ENCODE measurements at regions not wholly inside any gene's neighbourhood (a gene's known extent, or its start where the extent isn't known, plus 50 kb on each side); places are given as distances from the start of the nearest gene placed in this dataset.

- H3K4me1 ChIP-seq (ENCODE audit: control insufficient read depth in 1 of 2, insufficient read depth in 2 of 2, low read depth in 1 of 2, low read length in 1 of 2): no peaks in the 10 kb centered on the region
- H3K27ac ChIP-seq (ENCODE audit: low read depth in 2 of 2, low read length in 1 of 2): no peak overlapping the region
- no peak overlapping the region for H3K9ac ChIP-seq
- POLR2A ChIA-PET: no interaction called here
- H3K9me2 ChIP-seq: no peaks in the 10 kb centered on the region
- no peaks in the 10 kb centered on the region for H3F3A ChIP-seq (replicated peaks; ENCODE audit: insufficient read depth)
- no peak overlapping the region for H2AFZ ChIP-seq (ENCODE audit: low read depth)
- no peak overlapping the region for H3K4me3 ChIP-seq (ENCODE audit: low read depth in 2 of 2, low read length in 1 of 2)
- 89% methylated on average over 1 of the region's 1 CpG for WGBS (ENCODE audit: low lambda C conversion rate)
- no peak for DNase-seq
- TF ChIP-seq RAD21 (IDR thresholded peaks at IDR 0.05; ENCODE audit: low read length) (no peak), RCOR1 (IDR thresholded peaks at IDR 0.05; ENCODE audit: low read length) (no peak), POLR2AphosphoS5 (IDR thresholded peaks at IDR 0.05; ENCODE audit: low read depth, low read length) (no peak), USF2 (IDR thresholded peaks at IDR 0.05; ENCODE audit: borderline replicate concordance, low read depth, low read length) (no peak), EP300 (IDR thresholded peaks at IDR 0.05; ENCODE audit: borderline replicate concordance in 1 of 2, low read depth in 1 of 2, low read length in 1 of 2) (no peak), TCF12 (IDR thresholded peaks at IDR 0.05) (no peak)
- H3K9me3 ChIP-seq: no peaks in the 10 kb centered on the region
- no peaks in the 10 kb centered on the region; the same call in 1 of the 2 replicates for H3K79me2 ChIP-seq (ENCODE audit: insufficient read depth)
- H4K20me1 ChIP-seq (ENCODE audit: insufficient read depth): no peaks in the 10 kb centered on the region
- H3K27me3 ChIP-seq (ENCODE audit: insufficient read depth): no peaks in the 10 kb centered on the region
- H3K4me2 ChIP-seq: no peak overlapping the region
- CTCF ChIA-PET: no interaction called here
- peaks cover 0 to 10% of the 10 kb centered on the region in 2 experiments for H3K36me3 ChIP-seq (replicated peaks in 1 of 2; ENCODE audit: control insufficient read depth in 1 of 2, insufficient read depth in 2 of 2, low read length in 1 of 2)
These were observed 100.2 kb downstream of the BCL2L11 start for GRCh38 chr2:111220962-111221361.

- TF ChIP-seq REST (IDR thresholded peaks at IDR 0.05; ENCODE audit: low read depth, low read length): no peak
- TF ChIP-seq USF2 (IDR thresholded peaks at IDR 0.05; ENCODE audit: borderline replicate concordance, low read depth, low read length): no peak
- no peak for TF ChIP-seq MAX (IDR thresholded peaks at IDR 0.05; ENCODE audit: low read depth)
- TF ChIP-seq POLR2AphosphoS5 (IDR thresholded peaks at IDR 0.05; ENCODE audit: low read depth, low read length): no peak
- no peak for TF ChIP-seq IRF3 (IDR thresholded peaks at IDR 0.05; ENCODE audit: low read depth, low read length)
- TF ChIP-seq MXI1 (IDR thresholded peaks at IDR 0.05; ENCODE audit: low read depth, low read length): no peak
- TF ChIP-seq GATA2 (CRISPR knock-in tag; IDR thresholded peaks at IDR 0.05): no peak
- no peak for TF ChIP-seq USF1 (IDR thresholded peaks at IDR 0.05; ENCODE audit: borderline replicate concordance, low read depth)
- TF ChIP-seq TCF12 (IDR thresholded peaks at IDR 0.05): no peak
- TF ChIP-seq TAF1 (IDR thresholded peaks at IDR 0.05; ENCODE audit: borderline replicate concordance, low read depth, low read length): no peak
- TF ChIP-seq SIN3A (IDR thresholded peaks at IDR 0.05; ENCODE audit: borderline replicate concordance, low read depth, low read length): no peak
- no peak for TF ChIP-seq YY1 (IDR thresholded peaks at IDR 0.05; ENCODE audit: low read depth)
- no peak for TF ChIP-seq ELF1 (IDR thresholded peaks at IDR 0.05)
- TF ChIP-seq FOSL2 (IDR thresholded peaks at IDR 0.05; ENCODE audit: borderline replicate concordance, low read depth): no peak
- TF ChIP-seq GABPA (IDR thresholded peaks at IDR 0.05; ENCODE audit: low read depth): no peak
- no peak for TF ChIP-seq TEAD4 (IDR thresholded peaks at IDR 0.05; ENCODE audit: borderline replicate concordance, insufficient read depth)
- ChIA-PET POLR2A (no interaction called here), CTCF (no interaction called here)
- no peak overlapping the region for H3K27ac ChIP-seq (ENCODE audit: low read depth in 2 of 2, low read length in 1 of 2)
- no peak for DNase-seq
- no peak overlapping the region for H2AFZ ChIP-seq (ENCODE audit: low read depth)
- no peak overlapping the region for H3K4me3 ChIP-seq (ENCODE audit: low read depth in 2 of 2, low read length in 1 of 2)
- H3K9me3 ChIP-seq: no peaks in the 10 kb centered on the region
- no peak overlapping the region for H3K4me2 ChIP-seq
- peaks cover 0 to 14% of the 10 kb centered on the region in 2 experiments for H3K36me3 ChIP-seq (replicated peaks in 1 of 2; ENCODE audit: control insufficient read depth in 1 of 2, insufficient read depth in 2 of 2, low read length in 1 of 2)
- no peaks in the 10 kb centered on the region for H3K9me2 ChIP-seq
- no peaks in the 10 kb centered on the region; the same call in 1 of the 2 replicates for H3K79me2 ChIP-seq (ENCODE audit: insufficient read depth)
- H3K9ac ChIP-seq: no peak overlapping the region
- no peaks in the 10 kb centered on the region for H3K27me3 ChIP-seq (ENCODE audit: insufficient read depth)
- WGBS (ENCODE audit: low lambda C conversion rate): 93% methylated on average over 3 of the region's 3 CpGs
- H3F3A ChIP-seq (replicated peaks; ENCODE audit: insufficient read depth): no peaks in the 10 kb centered on the region
- H4K20me1 ChIP-seq (ENCODE audit: insufficient read depth): no peaks in the 10 kb centered on the region
- H3K4me1 ChIP-seq (ENCODE audit: control insufficient read depth in 1 of 2, insufficient read depth in 2 of 2, low read depth in 1 of 2, low read length in 1 of 2): no peaks in the 10 kb centered on the region
These were observed 101.0 kb downstream of the BCL2L11 start for GRCh38 chr2:111221701-111222100.
